NCI-H82 treated with DMSO at 0.1 percent for 48 hours (cell line): ENCODE measurements at regions not wholly inside any gene's neighbourhood (a gene's known extent, or its start where the extent isn't known, plus 50 kb on each side); places are given as distances from the start of the nearest gene placed in this dataset.
"Not testable (repeated sequence)": the region's sequence is repeated elsewhere in the genome, so short reads cannot be mapped to it uniquely, and the experiment has no call there.

Experiments
- DNase-seq: peaks from one replicate; lab custom pipeline; 2025; ENCODE audit not compliant: unreplicated experiment; lab: John Stamatoyannopoulos, UW

DNA sequence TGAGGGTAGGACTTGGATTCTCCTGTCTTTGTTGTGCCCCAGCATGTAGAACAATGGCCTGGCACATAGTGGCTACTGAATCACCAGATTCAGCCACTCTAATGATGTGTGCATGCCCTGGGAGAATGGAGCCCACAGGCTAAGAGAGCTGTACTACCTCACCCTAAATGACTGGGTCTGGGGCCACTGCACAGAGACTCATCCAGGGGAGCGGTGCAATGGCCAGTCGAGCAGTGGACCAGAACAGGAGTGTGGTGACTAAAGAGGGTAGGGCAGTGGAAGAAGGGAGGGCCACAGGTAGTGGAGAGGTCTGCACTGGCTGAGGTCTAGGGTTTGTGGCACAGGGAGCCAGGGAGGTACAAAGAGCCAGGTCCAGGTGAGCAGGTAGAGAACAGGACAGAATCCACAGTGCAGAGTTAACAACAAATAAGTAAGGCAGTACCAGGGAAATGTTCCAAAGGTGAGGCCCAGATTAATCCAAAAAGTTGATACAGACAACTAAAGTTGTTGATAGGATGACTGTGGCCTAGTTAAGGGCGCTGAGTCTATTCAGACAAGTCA, 142.7 kb upstream of the ATP11B start:
- no peak for DNase-seq

DNA sequence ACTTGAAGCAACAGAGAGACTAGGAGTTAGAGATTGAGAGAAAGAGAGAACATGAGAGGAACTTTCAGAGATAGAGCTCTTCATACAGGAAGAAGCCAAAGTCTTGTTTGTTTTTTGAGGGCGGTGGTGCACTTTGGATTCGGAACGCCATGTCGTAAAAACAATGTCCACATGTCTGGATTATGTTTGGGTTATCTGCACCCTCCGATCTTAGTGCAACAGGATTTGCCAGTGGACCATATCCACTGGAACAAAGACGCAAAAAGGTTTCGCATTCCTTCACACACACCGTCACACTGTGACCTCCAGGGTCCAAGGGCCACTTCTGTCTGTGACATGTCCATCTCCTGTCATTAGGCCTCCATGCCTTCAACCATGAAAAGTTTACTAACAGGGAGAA, 141.8 kb upstream of the ATP11B start:
- no peak for DNase-seq

DNA sequence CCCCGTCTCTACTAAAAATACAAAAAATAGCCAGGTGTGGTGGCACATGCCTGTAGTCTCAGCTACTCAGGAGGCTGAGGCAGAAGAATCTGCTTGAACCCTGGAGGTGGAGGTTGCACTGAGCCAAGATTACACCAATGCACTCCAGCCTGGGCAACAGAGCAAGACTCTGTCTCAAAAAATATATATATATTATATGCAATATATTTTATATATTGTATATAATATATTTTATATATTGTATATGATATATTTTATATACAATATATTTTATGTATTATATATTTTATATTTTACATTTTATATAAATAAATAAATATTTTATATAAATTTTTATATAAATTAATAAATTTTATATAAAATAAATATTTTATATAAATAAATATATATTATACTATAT, 140.2 kb upstream of the ATP11B start:
- not testable (repeated sequence) for DNase-seq

DNA sequence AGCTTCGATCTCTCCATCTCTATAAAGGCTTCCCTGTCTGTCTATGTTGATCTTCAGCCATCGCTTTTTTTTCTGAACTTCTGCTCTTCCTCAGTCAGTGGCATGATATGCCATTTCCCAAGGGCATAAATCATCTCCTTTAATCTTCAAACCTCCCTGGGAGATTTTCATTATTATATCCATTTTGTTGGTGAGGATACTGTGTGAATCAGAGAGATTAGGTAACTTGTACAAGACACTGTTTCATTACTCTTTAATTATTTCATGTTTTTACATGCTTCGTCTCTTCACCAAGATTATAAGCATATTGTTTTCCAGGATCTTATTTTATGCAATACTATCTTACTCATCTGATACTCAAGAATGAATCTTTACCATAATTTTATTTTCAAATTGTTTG, 124.8 kb upstream of the ATP11B start:
- DNase-seq: no peak

DNA sequence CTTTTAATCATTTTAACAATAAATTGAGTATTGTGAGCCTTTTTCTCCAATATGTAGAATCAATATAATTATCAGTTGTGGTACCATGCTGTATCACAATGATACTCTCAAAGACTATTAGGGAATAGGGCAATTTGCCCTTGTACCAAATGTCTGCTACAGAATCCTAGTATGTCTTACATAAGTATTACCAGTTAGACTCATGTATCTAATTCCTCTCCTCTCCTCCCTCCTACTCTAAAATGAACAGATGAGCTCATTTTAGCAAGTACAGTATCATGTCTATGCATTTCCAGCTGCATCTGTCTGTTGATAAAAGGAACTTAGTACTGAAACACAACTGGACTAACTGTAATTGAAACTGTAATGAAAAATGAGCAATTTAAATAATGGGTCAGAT, 124.3 kb upstream of the ATP11B start:
- no peak for DNase-seq

DNA sequence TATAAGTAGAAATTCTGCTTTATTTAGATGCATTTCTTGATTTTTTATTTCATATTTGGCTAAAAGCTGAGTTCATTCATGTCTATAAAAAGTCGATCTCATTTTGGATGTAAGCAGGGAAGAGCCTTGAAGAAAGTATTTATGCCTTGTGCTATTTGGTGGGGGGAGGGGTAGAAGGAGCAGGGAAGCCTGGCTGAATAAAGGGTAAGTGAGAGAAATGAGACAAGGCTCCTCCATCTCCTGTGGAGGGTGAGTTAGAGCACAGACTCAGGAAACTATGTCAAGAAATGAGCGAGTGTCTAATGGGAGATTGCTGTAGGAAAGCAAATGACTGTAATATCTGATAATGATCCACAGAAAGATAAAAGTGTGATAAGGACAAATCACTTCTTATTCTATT, 121.8 kb upstream of the ATP11B start:
- DNase-seq: no peak

DNA sequence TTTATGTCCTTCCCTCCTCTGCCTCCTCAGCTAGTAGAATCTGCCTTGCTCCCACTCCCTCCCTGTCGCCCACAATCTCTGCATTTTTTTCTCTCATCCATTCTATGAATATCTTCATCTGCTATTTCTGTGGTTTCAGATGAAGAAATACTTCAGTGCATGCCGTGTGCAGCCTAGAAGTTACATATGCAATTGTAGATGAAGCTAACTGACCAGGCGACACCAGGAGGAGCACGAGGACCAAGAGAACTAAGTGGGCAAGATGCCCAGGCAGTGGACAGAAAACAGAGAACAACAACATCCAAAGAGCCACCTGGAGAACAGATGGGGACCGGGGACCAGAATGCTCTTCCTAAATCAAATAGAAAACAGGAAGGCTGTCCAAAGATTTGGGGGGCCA, 121.4 kb upstream of the ATP11B start:
- DNase-seq: no peak

DNA sequence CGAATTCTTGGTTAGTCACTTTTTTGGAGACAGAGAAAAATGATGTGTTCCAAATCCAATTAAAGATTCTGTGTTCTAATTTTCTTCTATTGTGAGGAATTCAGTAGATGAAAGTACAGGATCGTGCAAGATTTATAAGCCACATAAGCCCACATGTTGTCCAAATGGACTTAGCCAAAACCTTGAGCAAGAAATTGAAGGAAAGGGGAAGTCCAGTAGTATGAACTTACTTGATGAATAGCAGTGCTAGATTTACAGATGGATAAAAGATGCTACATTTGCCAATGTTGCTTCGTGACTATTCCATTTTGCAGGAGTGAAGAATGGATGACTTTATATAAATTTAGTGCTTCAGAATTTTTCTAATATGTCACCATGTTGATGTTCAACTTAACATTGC, 120.0 kb upstream of the ATP11B start:
- no peak for DNase-seq

DNA sequence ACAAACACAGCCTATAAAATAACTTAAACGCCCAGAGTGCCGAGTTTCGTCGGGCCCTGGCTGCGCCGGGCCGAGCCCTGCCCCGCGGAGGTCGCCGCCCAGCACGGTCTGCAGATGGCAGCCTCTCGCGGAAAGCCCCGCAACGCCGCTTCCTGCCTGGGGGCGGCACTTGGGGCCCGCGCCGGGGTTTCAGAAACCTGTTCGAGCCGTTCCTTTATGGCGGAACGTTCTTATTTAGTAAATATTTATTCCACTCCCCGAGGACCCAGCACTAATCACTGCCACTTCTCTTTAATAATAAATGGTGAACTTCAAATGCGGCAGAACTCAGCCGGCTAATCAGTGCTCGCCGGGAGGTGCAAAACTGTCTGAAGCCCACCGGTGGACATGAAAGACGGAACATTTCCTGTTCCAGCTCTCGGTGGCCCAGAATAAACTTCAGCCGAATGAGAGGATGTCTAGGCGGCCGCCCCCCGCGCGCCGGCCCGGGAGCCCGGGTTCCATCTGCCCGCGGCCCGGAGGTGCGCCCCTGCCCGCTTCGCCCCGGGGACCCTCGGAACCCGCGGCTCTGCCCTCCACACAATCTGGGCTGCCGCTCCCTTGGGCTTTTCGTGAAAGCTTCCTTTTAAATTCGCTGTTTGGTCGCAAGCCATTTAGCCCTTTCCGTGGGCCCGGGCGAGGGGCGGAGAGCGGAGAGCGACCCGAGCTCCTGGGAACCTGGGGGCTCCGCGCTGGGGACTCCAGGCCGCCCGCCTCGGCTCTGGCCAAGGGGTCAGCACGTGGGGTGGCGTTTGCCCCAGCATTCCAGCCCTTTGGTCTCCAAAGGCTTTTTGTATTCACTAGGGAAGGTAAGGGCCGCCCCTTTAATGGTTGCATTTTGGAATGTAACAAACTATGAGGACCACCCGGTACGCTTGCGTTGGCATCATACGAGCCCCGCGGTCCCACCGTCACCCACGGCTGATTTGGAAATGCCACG, 110.8 kb upstream of the ATP11B start:
- peak; percentile 28 for DNase-seq

DNA sequence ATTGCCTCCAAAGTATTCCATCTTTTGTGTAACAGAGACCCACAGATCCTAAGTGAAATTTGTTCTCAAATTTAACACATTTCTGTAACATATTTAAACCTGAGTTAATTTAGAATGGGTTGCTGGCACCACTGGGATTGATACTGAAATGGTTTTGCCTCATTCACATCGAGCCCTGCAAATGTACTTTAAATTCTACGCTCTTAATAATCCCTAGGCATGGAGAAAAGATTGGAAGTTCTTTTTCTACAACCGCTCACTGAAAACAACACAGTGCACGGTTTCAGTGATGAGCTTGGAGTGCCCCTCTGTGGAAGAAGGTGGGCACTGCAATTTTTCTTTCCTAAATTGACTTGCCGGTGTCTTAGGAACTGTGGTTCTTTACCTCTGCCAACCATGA, 109.9 kb upstream of the ATP11B start:
- peak; percentile 54 for DNase-seq

DNA sequence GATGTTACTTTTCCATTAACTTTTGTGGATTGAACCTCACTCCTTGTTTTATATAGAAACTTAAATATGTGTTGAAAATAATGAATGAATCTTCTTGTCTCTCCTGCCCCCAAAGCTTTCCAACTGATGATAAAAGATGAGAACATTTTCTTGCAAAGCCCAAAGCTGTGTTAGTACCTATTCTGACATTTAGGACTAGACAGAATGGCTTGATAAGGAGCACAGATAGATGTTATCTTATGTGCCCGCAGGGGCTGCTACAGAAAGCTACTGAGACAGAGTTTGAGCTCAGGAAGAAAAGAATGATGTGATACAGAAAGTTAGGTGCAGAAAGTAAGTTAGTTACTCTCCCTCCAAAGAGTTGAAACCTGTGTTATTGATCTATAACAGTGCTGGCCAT, 109.4 kb upstream of the ATP11B start:
- no peak for DNase-seq

DNA sequence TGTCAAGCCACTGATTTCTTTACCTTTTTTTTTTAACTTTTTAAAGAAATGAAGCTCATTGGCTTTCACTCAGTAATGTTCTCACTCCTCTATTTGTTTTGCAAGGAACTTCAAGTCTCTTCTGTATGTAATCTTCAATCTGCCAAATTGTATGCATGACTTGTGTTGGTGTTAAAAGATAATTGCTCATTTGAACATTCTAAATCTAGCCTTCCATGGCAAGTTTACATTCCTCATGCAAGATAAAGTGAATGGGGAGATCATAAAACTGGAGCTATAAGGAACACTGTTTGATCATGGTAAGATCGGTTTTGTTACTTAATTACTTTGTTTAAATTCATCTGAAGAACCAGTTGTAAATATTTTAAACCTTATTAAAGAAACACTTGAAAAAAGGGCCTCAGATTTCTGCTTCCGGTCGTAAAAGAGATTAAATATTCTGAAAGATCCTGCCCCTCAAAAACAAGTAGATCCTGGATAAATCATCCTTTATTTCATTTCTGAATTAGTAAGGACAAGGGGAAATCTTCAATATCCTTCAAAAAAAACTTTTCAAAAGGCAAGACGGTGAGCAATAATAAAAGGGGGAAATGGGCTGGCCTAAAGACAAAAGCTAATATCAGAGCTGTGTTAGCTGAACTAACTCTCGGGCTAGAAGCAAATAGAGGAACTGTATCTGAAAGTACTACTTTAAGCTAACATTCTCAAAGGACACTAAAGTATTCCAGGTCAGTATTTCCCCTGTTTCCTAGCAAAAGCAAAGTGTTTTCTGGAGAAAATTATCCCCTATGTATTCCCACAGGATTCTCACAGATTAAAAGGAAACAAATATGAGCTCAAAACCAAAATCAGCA, 107.0 kb upstream of the ATP11B start:
- no peak for DNase-seq

DNA sequence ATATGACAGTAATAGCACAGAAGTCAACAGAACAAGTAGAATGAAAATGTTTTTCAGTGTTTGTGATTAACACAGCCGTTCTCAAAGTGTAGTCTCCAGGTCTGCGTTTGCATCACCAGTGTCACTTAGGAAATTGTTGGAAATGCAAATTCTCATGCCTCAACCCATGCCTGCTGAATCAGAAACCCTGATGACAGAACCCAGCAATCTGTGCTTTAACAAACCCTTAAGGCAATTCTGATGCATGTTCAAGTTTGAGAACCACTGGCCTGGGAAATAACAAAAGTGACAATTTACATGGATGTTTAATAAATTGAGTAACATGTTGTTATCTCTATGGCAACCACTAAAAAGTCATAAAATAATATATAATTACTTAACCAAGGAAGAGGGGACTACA, 103.1 kb upstream of the ATP11B start:
- DNase-seq: no peak

DNA sequence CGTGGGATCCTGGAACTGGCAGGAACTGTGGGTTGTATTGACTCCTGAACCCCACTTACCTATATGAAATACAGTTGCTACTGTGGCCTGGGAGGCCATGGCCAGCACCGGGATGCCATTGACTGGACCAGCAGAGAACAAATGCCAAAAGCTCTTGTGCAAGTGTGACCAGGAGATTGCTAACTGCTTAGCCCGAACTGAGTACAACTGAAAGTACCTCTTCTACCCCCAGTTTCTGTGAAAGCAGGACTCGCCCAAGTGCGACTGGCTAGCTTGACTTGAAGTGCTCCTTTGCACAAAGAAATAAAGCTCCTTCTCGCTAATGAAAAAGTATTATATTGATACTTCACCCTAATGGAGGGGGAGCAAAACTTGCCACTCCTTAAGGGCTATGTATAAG, 101.3 kb upstream of the ATP11B start:
- DNase-seq: no peak

DNA sequence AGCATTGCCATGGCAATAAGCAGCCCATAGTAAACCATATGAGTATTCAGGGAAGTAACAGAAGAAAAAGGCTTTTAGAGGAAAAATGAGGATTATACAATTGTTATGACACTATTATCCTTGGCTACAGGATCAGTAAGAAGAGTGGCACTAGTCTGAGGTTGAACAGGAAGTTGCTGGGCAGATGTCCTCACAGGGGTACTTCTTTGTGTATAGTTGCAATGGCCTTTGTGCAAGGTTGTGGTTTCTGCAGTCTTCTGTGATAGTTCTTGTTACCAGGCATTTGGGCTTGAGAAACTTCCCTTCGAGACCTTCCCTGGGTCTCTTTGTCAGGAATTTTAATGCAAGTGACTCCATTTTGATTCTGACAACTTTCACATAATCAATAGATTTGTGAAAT, 100.6 kb upstream of the ATP11B start:
- no peak for DNase-seq

DNA sequence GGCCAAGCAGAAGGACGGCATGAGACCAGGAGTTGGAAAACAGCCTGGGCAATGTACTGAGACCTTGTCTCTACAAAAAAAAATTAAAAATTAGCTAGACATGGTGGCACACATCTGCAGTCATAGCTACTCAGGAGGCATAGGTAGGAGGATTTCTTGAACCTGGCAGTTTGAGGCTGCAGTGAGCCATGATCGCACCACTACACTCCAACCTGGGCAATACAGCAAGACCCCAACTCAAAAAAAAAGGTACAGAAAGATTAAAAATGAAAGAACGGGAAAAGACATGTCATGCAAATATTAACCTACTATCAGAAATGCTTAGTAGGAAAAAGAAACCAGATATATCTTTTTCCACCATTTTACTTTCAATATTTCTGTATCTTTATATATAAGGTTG, 99.6 kb upstream of the ATP11B start:
- DNase-seq: no peak

DNA sequence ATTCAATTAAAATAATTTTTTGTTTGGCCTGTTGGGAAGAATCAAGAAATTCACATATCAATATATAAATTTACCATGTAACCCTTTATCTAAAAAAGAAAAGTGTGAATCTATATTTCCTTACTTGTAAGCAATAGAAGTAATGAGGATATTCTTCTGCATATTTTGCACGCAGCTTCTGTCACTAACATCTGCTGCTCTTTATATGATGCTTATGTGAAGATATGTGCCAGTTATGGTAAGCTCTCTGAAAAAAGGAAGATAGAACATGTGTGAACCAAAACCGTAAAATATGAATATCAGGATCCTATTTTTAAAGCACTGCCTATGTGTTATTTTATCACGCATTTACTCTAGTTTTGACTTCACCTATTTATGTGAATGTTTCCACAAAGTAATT, 96.4 kb upstream of the ATP11B start:
- no peak for DNase-seq

DNA sequence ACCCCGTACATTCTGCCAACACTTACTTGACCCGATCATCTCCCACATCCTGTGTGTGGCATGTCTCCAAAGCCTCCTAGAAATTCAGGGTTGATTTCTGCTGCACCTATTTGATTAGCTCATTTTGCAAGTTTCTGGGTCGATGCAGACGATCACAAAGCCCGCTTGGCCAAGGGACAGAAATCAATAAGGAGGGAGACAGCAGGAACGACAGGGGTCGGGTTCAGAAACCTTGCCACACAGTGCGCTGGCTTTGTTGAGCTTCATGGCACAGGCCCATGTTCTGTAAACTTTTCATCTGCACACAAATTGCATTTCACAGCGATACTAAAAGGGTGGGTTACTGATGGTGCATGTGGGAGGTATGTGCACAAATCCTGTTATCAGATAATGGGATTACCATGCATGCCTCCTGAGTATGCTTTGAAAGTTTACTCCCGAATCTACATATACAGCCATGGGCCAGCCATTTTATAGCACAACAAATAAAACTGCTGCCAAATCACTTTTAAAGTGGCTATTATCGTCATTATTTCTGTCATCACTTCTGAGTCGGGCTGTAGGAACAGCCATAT, 95.9 kb upstream of the ATP11B start:
- DNase-seq: peak; percentile 86

DNA sequence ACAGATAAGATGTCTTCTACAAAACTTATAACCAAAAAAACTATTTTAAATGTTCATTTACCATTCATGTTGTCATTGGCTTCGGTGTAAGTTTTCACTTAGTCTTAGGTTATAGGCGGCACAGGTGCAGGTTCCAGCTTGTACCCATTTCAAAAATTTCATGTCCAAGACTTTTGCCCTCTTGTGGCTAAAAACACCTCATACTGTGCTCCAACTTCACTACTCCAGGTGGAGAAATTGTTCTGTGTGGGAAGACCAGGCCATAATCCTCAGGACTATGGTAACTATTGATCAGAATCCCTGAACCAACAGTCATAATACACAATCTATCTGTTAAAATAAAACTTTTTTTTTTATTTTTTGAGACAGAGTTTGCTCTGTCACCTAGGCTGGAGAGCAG, 95.2 kb upstream of the ATP11B start:
- DNase-seq: no peak

DNA sequence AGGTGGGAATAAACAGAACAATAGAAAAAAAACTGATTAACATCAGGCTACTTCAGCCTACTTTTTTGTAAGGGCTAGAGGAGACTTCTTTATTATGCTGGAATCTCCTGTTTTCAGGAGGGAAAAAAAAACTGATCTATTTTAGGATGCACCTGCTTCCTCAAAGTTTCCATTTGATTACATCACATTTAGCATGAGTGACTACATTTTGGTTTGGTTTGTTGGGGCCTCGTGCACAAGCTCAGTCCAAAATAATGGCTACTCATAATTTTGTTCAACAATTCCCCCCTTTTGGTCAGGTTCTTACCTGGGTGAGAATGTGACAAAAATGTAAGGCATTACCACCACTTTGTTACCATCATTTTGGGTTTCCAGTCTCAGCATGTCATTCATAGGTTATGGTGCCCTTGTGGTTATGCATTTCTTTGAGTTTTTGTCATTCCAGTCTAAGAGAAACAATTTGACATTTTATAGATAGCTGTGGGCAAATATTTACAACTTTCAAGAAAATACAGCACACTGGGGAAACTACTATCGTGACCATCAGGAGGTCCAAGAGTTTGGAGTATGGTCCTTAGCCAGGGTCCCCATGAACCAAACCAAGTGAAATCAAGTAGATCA, 93.6 kb upstream of the ATP11B start:
- DNase-seq: no peak

DNA sequence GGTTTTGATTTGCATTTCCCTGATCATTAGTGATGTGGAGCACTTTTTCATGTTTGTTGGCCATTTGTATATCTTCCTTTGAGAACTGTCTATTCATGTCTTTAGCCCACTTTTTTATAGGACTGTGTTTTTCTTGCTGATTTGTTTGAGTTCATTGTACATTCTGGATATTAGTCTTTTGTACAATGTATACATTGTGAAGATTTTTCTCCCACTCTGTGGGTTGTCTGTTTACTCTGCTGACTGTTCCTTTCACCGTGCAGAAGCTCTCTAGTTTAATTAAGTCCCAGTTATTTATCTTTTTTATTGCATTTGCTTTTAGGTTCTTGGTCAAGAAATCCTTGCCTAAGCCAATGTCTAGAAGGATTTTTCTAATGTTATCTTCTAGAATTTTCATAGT, 91.1 kb upstream of the ATP11B start:
- no peak for DNase-seq
